Natural killer cell (primary cell): ENCODE measurements at regions not wholly inside any gene's neighbourhood (a gene's known extent, or its start where the extent isn't known, plus 50 kb on each side); places are given as distances from the start of the nearest gene placed in this dataset.
"Not testable (repeated sequence)": the region's sequence is repeated elsewhere in the genome, so short reads cannot be mapped to it uniquely, and the experiment has no call there.

Experiments used
- ATAC-seq, 3 donors: fragments of 150-1000 bp in 2 of 3; fragments of 200-7000 bp in 1 of 3; cut with Tn5 transposase; 1 replicate in 1 of 3; 2 replicates in 2 of 3; pipeline ENCODE4 v1.10.0; 2021; ENCODE audit warnings: mild to moderate bottlenecking in 2 of 3, moderate library complexity in 2 of 3
- DNase-seq, 2 donors: peaks; one replicate each; pipeline versions ENCODE4 v3.0.0 to v3.0.0-alpha.2; 2013 to 2021; ENCODE audit warnings: mixed read lengths in 1 of 2
- H3K27ac ChIP-seq: one replicate; pipeline ENCODE4 v1.5.1; 2013; ENCODE audit warnings: mild to moderate bottlenecking, low read length
- H3K27me3 ChIP-seq: one replicate; pipeline ENCODE4 v1.6.1; 2013; ENCODE audit warnings: low read length; ENCODE audit not compliant: control insufficient read depth, insufficient read depth
- H3K36me3 ChIP-seq: one replicate; pipeline ENCODE4 v1.6.1; 2013; ENCODE audit warnings: low read length; ENCODE audit not compliant: control insufficient read depth, insufficient read depth
- H3K4me1 ChIP-seq: one replicate; pipeline ENCODE4 v1.6.1; 2013; ENCODE audit warnings: low read length; ENCODE audit not compliant: control insufficient read depth, insufficient read depth
- H3K4me3 ChIP-seq: one replicate; pipeline ENCODE4 v1.5.1; 2013; ENCODE audit warnings: low read length
- H3K9me3 ChIP-seq: one replicate; pipeline ENCODE4 v1.6.1; 2013; ENCODE audit warnings: low read length; ENCODE audit not compliant: control insufficient read depth, insufficient read depth
- H3K27ac Mint-ChIP-seq, 2 donors: one replicate each; pipeline ENCODE4 v1.8.0; 2022; ENCODE audit warnings: mild to moderate bottlenecking in 2 of 2, mixed read lengths in 2 of 2, moderate library complexity in 1 of 2
- H3K27me3 Mint-ChIP-seq, 2 donors: one replicate each; pipeline ENCODE4 v1.8.0; 2022; ENCODE audit warnings: low read depth in 2 of 2, mixed read lengths in 2 of 2
- H3K36me3 Mint-ChIP-seq: one replicate; pipeline ENCODE4 v1.8.0; 2022; ENCODE audit warnings: mixed read lengths
- H3K4me1 Mint-ChIP-seq, 2 donors: one replicate each; pipeline ENCODE4 v1.8.0; 2022; ENCODE audit warnings: mixed read lengths in 2 of 2
- H3K4me3 Mint-ChIP-seq: one replicate; pipeline ENCODE4 v1.8.0; 2022; ENCODE audit warnings: mild to moderate bottlenecking, moderate library complexity, mixed read lengths
- H3K9me3 Mint-ChIP-seq, 2 donors: one replicate each; pipeline ENCODE4 v1.8.0; 2022; ENCODE audit warnings: mixed read lengths in 2 of 2
- CTCF ChIP-seq: fragments of 200-600 bp; IDR thresholded peaks from one replicate; pipeline ENCODE4 v1.8.0; 2022; ENCODE audit warnings: antibody characterized with exemption
- WGBS: methylation state at CpG from one replicate; pipeline ENCODE4 v1.1.7; 2013; ENCODE audit warnings: missing lambda C conversion rate; ENCODE audit not compliant: insufficient coverage; 5-methylcytosine and 5-hydroxymethylcytosine counted together
- intact Hi-C: fragments of 100-400 bp; cut with micrococcal nuclease; formaldehyde crosslinking; loops from one replicate; pipeline ENCODE4 v1.14.2; 2022

GRCh38 chrX:25442499-25442898 is 426.7 kb upstream of the ARX start:
- H3K27me3 Mint-ChIP-seq, result no peaks in the 10 kb centered on the region
- 55% methylated on average over 4 of the region's 5 CpGs for WGBS

GRCh38 chrX:25433307-25433706 is 417.5 kb upstream of the ARX start:
- Mint-ChIP-seq H3K4me1 (no peaks in the 10 kb centered on the region), H3K27ac (no peak overlapping the region), H3K9me3 (peaks cover 3 to 6% of the 10 kb centered on the region in 2 donors), H3K4me3 (no peak overlapping the region), H3K36me3 (no peaks in the 10 kb centered on the region), H3K27me3 (no peaks in the 10 kb centered on the region)
- TF ChIP-seq CTCF, result no peak
- no peak overlapping the region for H3K4me3 ChIP-seq
- no peak for ATAC-seq
- no peaks in the 10 kb centered on the region for H3K27me3 ChIP-seq
- no peak overlapping the region for H3K27ac ChIP-seq
- peaks cover 8% of the 10 kb centered on the region for H3K9me3 ChIP-seq
- no peaks in the 10 kb centered on the region for H3K4me1 ChIP-seq
- intact Hi-C loops, result no loop called here
- DNase-seq, result no peak
- WGBS, result no CpG with 5 or more reads among the region's 2 CpGs
- no peaks in the 10 kb centered on the region for H3K36me3 ChIP-seq

More at GRCh38 chrX:25442499-25442898, 426.7 kb upstream of the ARX start:
- TF ChIP-seq CTCF, result no peak
- Mint-ChIP-seq H3K27ac (no peak overlapping the region), H3K9me3 (peaks cover 0 to 5% of the 10 kb centered on the region in 2 donors), H3K36me3 (no peaks in the 10 kb centered on the region), H3K4me1 (no peaks in the 10 kb centered on the region), H3K4me3 (no peak overlapping the region)
- Histone ChIP-seq H3K9me3 (no peaks in the 10 kb centered on the region), H3K36me3 (no peaks in the 10 kb centered on the region), H3K27me3 (no peaks in the 10 kb centered on the region), H3K4me1 (no peaks in the 10 kb centered on the region), H3K4me3 (no peak overlapping the region), H3K27ac (no peak overlapping the region)
- ATAC-seq (no peak), DNase-seq (no peak)
- intact Hi-C loops, result no loop called here

GRCh38 chrX:25432396-25432795 is 416.6 kb upstream of the ARX start:
- Histone ChIP-seq H3K27me3 (no peaks in the 10 kb centered on the region), H3K27ac (no peak overlapping the region), H3K4me3 (no peak overlapping the region), H3K9me3 (peaks cover 11% of the 10 kb centered on the region), H3K36me3 (no peaks in the 10 kb centered on the region), H3K4me1 (no peaks in the 10 kb centered on the region)
- 38% methylated on average over 2 of the region's 2 CpGs for WGBS
- Mint-ChIP-seq H3K4me3 (no peak overlapping the region), H3K27me3 (no peaks in the 10 kb centered on the region), H3K9me3 (peaks cover 3 to 10% of the 10 kb centered on the region in 2 donors), H3K27ac (no peak overlapping the region), H3K4me1 (no peaks in the 10 kb centered on the region), H3K36me3 (no peaks in the 10 kb centered on the region)
- no peak for TF ChIP-seq CTCF
- intact Hi-C loops, result no loop called here
- ATAC-seq (no peak), DNase-seq (no peak)

- Histone ChIP-seq H3K27ac (no peak overlapping the region), H3K9me3 (peaks cover 11% of the 10 kb centered on the region), H3K36me3 (no peaks in the 10 kb centered on the region), H3K4me3 (no peak overlapping the region), H3K4me1 (no peaks in the 10 kb centered on the region), H3K27me3 (no peaks in the 10 kb centered on the region)
- ATAC-seq (no peak), DNase-seq (no peak)
- 69% methylated on average over 7 of the region's 10 CpGs for WGBS
- H3K36me3 Mint-ChIP-seq, result peaks cover under 1% of the 10 kb centered on the region
- H3K27ac Mint-ChIP-seq, result no peak overlapping the region
- intact Hi-C loops, result no loop called here
- no peaks in the 10 kb centered on the region for H3K27me3 Mint-ChIP-seq
- no peak for TF ChIP-seq CTCF
- no peak overlapping the region for H3K4me3 Mint-ChIP-seq
- H3K9me3 Mint-ChIP-seq, result peaks cover 6 to 18% of the 10 kb centered on the region in 2 donors
- H3K4me1 Mint-ChIP-seq, result no peaks in the 10 kb centered on the region
Measured at GRCh38 chrX:25427873-25428555, 412.2 kb upstream of the ARX start.

- H3K36me3 ChIP-seq, intact Hi-C loops, ATAC-seq, H3K4me3 ChIP-seq, H3K9me3 Mint-ChIP-seq, H3K27me3 Mint-ChIP-seq, H3K9me3 ChIP-seq, H3K27me3 ChIP-seq, H3K27ac ChIP-seq, H3K4me1 ChIP-seq, H3K4me3 Mint-ChIP-seq, H3K4me1 Mint-ChIP-seq, DNase-seq, H3K27ac Mint-ChIP-seq, H3K36me3 Mint-ChIP-seq: not testable (repeated sequence)
- WGBS, result 89% methylated on average over 11 of the region's 11 CpGs
Measured at GRCh38 chrX:25404163-25404562, 388.4 kb upstream of the ARX start.
